Right lobe of liver (tissue), 6 donors: ENCODE measurements at regions not wholly inside any gene's neighbourhood (a gene's known extent, or its start where the extent isn't known, plus 50 kb on each side); places are given as distances from the start of the nearest gene placed in this dataset.

Experiments used
- ATAC-seq, 4 donors: fragments of 200-7000 bp; cut with Tn5 transposase; one replicate each; pipeline ENCODE4 v1.9.1; 2020; ENCODE audit warnings: mild to moderate bottlenecking in 4 of 4, moderate library complexity in 4 of 4
- DNase-seq, 3 donors: peaks; one replicate each; pipeline ENCODE4 v3.0.0-alpha.2; 2020
- H3K27ac ChIP-seq, 3 donors: fragments of 200-600 bp; one replicate each; pipeline ENCODE4 v1.8.0; 2022
- H3K27me3 ChIP-seq, 2 donors: fragments of 200-600 bp; one replicate each; pipeline ENCODE4 v1.8.0; 2022
- H3K36me3 ChIP-seq, 4 donors: fragments of 200-600 bp; sonication (generic) in 1 of 4; one replicate each; pipeline versions ENCODE4 v1.5.1 to v1.8.0; 2017 to 2022; ENCODE audit warnings: control low read depth in 1 of 4
- H3K4me1 ChIP-seq, 4 donors: fragments of 200-600 bp; sonication (generic) in 1 of 4; one replicate each; pipeline versions ENCODE4 v1.5.1 to v1.8.0; 2017 to 2022; ENCODE audit warnings: control low read depth in 1 of 4
- H3K4me3 ChIP-seq, 3 donors: fragments of 200-600 bp; one replicate each; pipeline ENCODE4 v1.8.0; 2022
- H3K9me3 ChIP-seq, 4 donors: fragments of 200-600 bp; sonication (generic) in 1 of 4; one replicate each; pipeline versions ENCODE4 v1.5.1 to v1.8.0; 2017 to 2022; ENCODE audit warnings: control low read depth in 1 of 4
- POLR2A ChIP-seq: fragments of 450-650 bp; IDR thresholded peaks from one replicate; pipeline ENCODE4 v1.6.1; 2017; ENCODE audit warnings: antibody characterized with exemption, mild to moderate bottlenecking
- WGBS: methylation state at CpG from one replicate; pipeline ENCODE4 v1.1.6; 2018; ENCODE audit warnings: low coverage, low lambda C conversion rate; ENCODE audit not compliant: insufficient coverage; ENCODE audit errors: missing lambda C conversion rate; 5-methylcytosine and 5-hydroxymethylcytosine counted together
- intact Hi-C, 2 donors: fragments of 100-400 bp; cut with DNase I; formaldehyde crosslinking; loops; one replicate each; pipeline versions ENCODE4 v1.11.2 to v1.14.1; 2022
- TF ChIP-seq, protein P1 (sequence below), 4 donors: fragments of 200-600 bp in 3 of 4; fragments of 450-650 bp in 1 of 4; IDR thresholded peaks; one replicate each; pipeline versions ENCODE4 v1.5.1 to v1.8.0; 2016 to 2022; ENCODE audit warnings: antibody characterized with exemption in 4 of 4, mild to moderate bottlenecking in 2 of 4
- donor health status: DM: no; HTN: yes; CAD: no.
- donor health status: DM: no; HTN: no; CAD: no.
- donor health status: DM: no; HTN: no; CAD: no.
- donor health status: DM: no; HTN: yes; CAD: no.
- donor health status: DM: no; HTN: yes; CAD: no.

DNA sequence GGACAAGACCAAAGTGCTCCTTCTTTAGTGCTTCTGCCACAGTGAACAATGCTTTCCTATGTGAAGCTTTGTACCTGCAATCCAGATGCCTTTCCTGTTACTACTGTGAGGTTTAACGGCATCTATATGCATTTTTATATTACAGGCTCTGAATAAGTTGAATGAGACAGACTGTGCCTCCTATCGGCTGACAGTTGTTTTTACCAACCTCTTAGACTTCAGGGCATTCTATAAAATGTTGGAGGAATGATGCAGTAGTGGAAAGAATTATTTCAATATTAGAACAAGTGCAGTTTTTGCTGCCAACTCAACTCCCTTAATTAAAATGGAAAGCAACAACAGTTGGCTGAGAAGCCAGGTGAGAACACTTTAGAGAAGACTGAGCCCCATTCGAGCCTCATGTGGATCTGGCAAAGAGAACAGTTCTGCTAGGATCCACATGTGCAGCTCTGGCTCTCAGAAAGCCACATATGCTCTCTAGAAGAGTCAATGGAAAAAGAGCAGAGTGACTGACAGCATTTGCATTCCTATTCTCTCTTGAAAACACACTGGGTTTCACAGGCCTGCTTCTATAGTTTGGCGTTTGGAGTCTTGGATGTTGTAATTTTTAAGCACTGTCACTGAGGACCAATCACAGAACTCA lies 147.5 kb downstream of the LURAP1L start:
- DNase-seq (no peak), ATAC-seq (no peak)
- Histone ChIP-seq H3K9me3 (no peaks in the 10 kb centered on the region), H3K4me1 (no peaks in the 10 kb centered on the region), H3K27ac (no peak overlapping the region), H3K4me3 (no peak overlapping the region), H3K27me3 (no peaks in the 10 kb centered on the region), H3K36me3 (no peaks in the 10 kb centered on the region)
- 53% methylated on average over 4 of the region's 4 CpGs for WGBS
- no peak for TF ChIP-seq POLR2A
- intact Hi-C loops = no loop called here

DNA sequence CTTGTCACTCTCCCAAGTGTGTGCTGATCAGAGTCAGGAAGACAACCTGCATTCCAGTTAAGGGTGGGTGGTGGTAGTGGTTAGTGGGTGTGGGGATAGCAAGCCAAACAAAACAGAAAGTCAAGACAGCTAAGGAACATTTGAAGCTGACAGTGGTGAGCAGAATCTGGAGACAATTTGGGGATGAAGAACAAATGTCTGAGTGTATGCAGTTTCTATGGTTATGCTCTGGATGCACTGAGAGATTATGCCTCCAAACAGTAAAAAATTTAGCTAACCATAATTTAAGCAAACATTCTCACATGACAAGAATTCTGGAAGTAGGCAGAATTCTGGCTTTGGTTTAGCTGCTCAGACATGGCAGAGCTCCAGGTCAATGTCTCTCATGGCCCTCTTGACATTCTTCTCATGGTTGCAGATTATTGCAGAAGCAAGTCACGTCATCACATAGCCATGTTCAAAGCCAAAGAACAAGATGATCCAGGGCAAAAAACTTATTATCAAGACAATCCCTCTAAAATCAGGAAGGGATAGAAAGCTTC lies 148.7 kb downstream of the LURAP1L start:
- no peaks in the 10 kb centered on the region for H3K36me3 ChIP-seq
- intact Hi-C loops = no loop called here
- H3K9me3 ChIP-seq = no peaks in the 10 kb centered on the region
- H3K27ac ChIP-seq = no peak overlapping the region
- TF ChIP-seq, protein P1, sequence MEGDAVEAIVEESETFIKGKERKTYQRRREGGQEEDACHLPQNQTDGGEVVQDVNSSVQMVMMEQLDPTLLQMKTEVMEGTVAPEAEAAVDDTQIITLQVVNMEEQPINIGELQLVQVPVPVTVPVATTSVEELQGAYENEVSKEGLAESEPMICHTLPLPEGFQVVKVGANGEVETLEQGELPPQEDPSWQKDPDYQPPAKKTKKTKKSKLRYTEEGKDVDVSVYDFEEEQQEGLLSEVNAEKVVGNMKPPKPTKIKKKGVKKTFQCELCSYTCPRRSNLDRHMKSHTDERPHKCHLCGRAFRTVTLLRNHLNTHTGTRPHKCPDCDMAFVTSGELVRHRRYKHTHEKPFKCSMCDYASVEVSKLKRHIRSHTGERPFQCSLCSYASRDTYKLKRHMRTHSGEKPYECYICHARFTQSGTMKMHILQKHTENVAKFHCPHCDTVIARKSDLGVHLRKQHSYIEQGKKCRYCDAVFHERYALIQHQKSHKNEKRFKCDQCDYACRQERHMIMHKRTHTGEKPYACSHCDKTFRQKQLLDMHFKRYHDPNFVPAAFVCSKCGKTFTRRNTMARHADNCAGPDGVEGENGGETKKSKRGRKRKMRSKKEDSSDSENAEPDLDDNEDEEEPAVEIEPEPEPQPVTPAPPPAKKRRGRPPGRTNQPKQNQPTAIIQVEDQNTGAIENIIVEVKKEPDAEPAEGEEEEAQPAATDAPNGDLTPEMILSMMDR (IDR thresholded peaks at IDR 0.05) = no peak
- TF ChIP-seq POLR2A = no peak
- 33% methylated on average over 1 of the region's 1 CpG for WGBS
- DNase-seq (no peak), ATAC-seq (no peak)
- no peak overlapping the region for H3K4me3 ChIP-seq
- no peaks in the 10 kb centered on the region for H3K27me3 ChIP-seq
- H3K4me1 ChIP-seq = no peaks in the 10 kb centered on the region

DNA sequence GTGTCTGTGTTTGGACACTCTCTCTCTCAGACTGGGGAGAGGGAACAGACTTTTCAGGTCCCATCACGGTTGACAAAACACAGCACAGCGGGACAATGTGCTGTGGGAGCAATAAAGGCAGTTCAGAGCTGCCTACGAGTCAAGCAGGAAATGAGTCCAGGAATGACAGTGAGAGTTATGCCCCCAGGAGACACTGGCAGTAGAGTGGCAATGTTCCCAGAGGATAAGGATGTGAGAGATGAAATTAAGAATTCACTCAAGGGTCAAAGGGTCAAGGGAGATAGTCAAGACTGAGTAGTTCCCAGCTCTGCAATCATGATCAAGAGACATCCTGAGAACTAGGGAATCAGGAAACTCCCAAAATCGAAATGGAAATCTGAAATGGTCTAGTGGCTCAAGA lies 156.1 kb downstream of the LURAP1L start:
- TF ChIP-seq POLR2A = no peak
- TF ChIP-seq, protein P1 (IDR thresholded peaks at IDR 0.05) = no peak
- WGBS = 78% methylated on average over 4 of the region's 4 CpGs
- intact Hi-C loops = no loop called here

DNA sequence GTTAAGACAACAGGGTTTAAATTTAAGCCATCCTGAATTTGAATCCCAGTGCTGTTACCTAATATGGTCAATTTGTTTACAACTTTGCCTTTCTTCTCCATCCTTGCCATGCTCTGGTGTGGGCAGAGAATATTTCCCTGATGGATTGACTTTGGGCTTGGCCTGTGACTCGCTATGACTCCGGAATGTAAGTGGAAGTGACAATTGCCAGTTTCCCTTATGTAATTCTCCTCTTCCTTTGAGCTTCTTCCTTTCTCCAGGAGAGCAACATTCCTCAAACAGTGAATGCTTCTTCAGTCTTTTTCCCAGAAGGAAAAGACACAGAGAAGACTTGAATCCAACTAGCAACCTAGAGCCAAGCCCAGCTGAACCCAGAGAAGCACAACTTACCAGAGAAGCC lies 159.1 kb downstream of the LURAP1L start:
- WGBS = 63% methylated on average over 2 of the region's 2 CpGs
- Histone ChIP-seq H3K27ac (no peak overlapping the region), H3K4me1 (no peaks in the 10 kb centered on the region), H3K36me3 (no peaks in the 10 kb centered on the region), H3K9me3 (no peaks in the 10 kb centered on the region), H3K4me3 (no peak overlapping the region), H3K27me3 (no peaks in the 10 kb centered on the region)
- ATAC-seq = no peak
- no peak for DNase-seq
- TF ChIP-seq, protein P1 (IDR thresholded peaks at IDR 0.05) = no peak
- TF ChIP-seq POLR2A = no peak
- intact Hi-C loops = no loop called here

More for the DNA sequence above, 156.1 kb downstream of the LURAP1L start:
- no peaks in the 10 kb centered on the region for H3K36me3 ChIP-seq
- ATAC-seq (no peak), DNase-seq (no peak)
- H3K27ac ChIP-seq = no peak overlapping the region
- no peak overlapping the region for H3K4me3 ChIP-seq
- no peaks in the 10 kb centered on the region for H3K9me3 ChIP-seq
- no peaks in the 10 kb centered on the region for H3K27me3 ChIP-seq
- no peaks in the 10 kb centered on the region for H3K4me1 ChIP-seq

DNA sequence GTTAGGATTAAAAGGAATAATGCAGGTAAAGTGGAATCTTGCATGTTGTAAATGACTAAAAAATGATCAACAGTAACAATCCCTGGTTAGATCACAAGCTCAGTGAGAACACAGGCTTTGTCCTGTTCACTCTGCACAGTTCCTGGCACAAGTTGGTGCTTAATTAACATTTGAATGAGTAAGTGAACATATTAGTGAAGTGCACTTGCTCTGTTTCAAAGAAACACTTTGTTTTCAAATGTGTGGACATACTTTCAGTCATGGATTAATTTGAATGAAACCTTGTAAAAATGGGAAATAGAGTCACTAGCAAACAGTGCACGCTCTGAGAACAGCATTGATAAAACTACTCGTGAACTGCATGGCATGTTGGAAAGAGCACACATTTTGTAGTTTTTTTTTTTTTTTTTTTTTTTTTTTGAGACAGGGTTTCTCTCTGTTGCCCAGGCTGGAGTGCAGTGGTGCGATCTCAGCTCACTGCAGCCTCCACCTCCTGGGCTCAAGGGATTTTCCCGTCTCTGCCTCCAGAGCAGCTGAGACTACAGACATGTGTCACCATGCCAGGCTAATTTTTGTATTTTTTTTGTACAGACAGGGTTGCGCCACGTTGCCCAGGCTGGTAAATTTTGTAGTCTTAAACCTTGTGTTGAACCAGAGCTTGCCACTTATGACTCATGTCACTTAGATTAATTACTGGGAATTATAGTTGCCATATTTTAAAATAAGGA lies 159.9 kb downstream of the LURAP1L start:
- Histone ChIP-seq H3K9me3 (no peaks in the 10 kb centered on the region), H3K4me3 (no peak overlapping the region), H3K4me1 (no peaks in the 10 kb centered on the region), H3K27me3 (no peaks in the 10 kb centered on the region), H3K36me3 (no peaks in the 10 kb centered on the region), H3K27ac (no peak overlapping the region)
- 92% methylated on average over 4 of the region's 6 CpGs for WGBS
- intact Hi-C loops = no loop called here
- no peak for TF ChIP-seq POLR2A
- TF ChIP-seq, protein P1 (IDR thresholded peaks at IDR 0.05) = no peak
- DNase-seq (no peak), ATAC-seq (no peak)
